HepG2 (cell line): ENCODE measurements at regions not wholly inside any gene's neighbourhood (a gene's known extent, or its start where the extent isn't known, plus 50 kb on each side); places are given as distances from the start of the nearest gene placed in this dataset.

Source experiments
- ATAC-seq: fragments of 200-7000 bp; cut with Tn5 transposase; 3 replicates; pipeline ENCODE4 v1.9.1; 2020; ENCODE audit warnings: mild to moderate bottlenecking, moderate library complexity
- BruUV-seq: library from RNA; stranded (reverse); fragments of 400-500 nt; replicated peaks from 2 replicates; lab custom pipeline; 2021; lab: Mats Ljungman, UMichigan
- CTCF ChIA-PET: fragments of 300-600 bp; formaldehyde crosslinking; extraction: SDS; loops from one replicate; lab custom pipeline; 2021; ENCODE audit warnings: low total read pairs, inconsistent platforms, low intra/inter-chr PET ratio; lab: Yijun Ruan, JAX
- POLR2A ChIA-PET: fragments of 350-600 bp; sonication (Branson Sonifier 250); formaldehyde crosslinking; loops from one replicate; lab custom pipeline; 2020; ENCODE audit warnings: antibody characterized with exemption, inconsistent platforms; lab: Yijun Ruan, JAX
- DNase-seq: peaks from one replicate; pipeline ENCODE4 v3.0.0-alpha.2; 2015; ENCODE audit warnings: low spot score
- FAIRE-seq: peaks from 3 replicates; lab custom pipeline; 2011; peaks lifted over from hg19 to GRCh38; lab: Jason Lieb, UNC
- H2AFZ ChIP-seq: one replicate; pipeline ENCODE4 v1.6.1; 2011; ENCODE audit warnings: low read length, inconsistent platforms
- H3K27ac ChIP-seq: fragments of 300-600 bp; 3 replicates; pipeline ENCODE4 v1.8.0; 2011; ENCODE audit warnings: mixed run types, mild to moderate bottlenecking, mixed read lengths, low read length, inconsistent platforms; ENCODE audit not compliant: insufficient read depth; ENCODE audit errors: extremely low read length
- H3K27me3 ChIP-seq, 2 experiments: fragments of 200-600 bp in 1 of 2; 2 replicates in 1 of 2; 3 replicates in 1 of 2; pipeline versions ENCODE4 v1.6.0 to v1.8.0; 2011; ENCODE audit warnings: low read length in 2 of 2, mild to moderate bottlenecking in 2 of 2, moderate library complexity in 2 of 2, inconsistent platforms in 1 of 2; ENCODE audit not compliant: insufficient read depth in 2 of 2, control insufficient read depth in 1 of 2
- H3K36me3 ChIP-seq, 2 experiments: fragments of 200-600 bp in 1 of 2; replicated peaks in 1 of 2; 2 replicates in 1 of 2; 3 replicates in 1 of 2; pipeline versions ENCODE4 v1.5.1 to v1.8.0; 2011; ENCODE audit warnings: low read length in 2 of 2, inconsistent platforms in 1 of 2; ENCODE audit not compliant: insufficient read depth in 2 of 2, control insufficient read depth in 1 of 2
- H3K4me1 ChIP-seq: 2 replicates; pipeline ENCODE4 v1.5.1; 2012; ENCODE audit warnings: low read length, inconsistent platforms; ENCODE audit not compliant: insufficient read depth
- H3K4me2 ChIP-seq: 2 replicates; pipeline ENCODE4 v1.6.0; 2011; ENCODE audit warnings: low read depth, low read length, inconsistent platforms
- H3K4me3 ChIP-seq, 3 experiments: fragments of 200-600 bp in 1 of 3; sonication (generic), shearing (Covaris generic) in 1 of 3; replicated peaks in 1 of 3; 2 replicates each; pipeline ENCODE4 v1.5.1; 2011 to 2016; ENCODE audit warnings: low read length in 3 of 3, inconsistent platforms in 2 of 3, low read depth in 2 of 3, mild to moderate bottlenecking in 2 of 3, control low read depth in 1 of 3, mixed read lengths in 1 of 3; ENCODE audit not compliant: insufficient read depth in 1 of 3
- H3K79me2 ChIP-seq: one replicate; pipeline ENCODE4 v1.6.1; 2011; ENCODE audit warnings: low read length, inconsistent platforms; ENCODE audit not compliant: insufficient read depth
- H3K9ac ChIP-seq: 2 replicates; pipeline ENCODE4 v1.6.0; 2011; ENCODE audit warnings: mild to moderate bottlenecking, low read depth, low read length, inconsistent platforms; ENCODE audit not compliant: insufficient read depth
- H3K9me3 ChIP-seq: 2 replicates; pipeline ENCODE4 v1.5.1; 2012; ENCODE audit warnings: mild to moderate bottlenecking, low read length
- H4K20me1 ChIP-seq: 2 replicates; pipeline ENCODE4 v1.6.0; 2011; ENCODE audit warnings: inconsistent platforms, mild to moderate bottlenecking, low read length, moderate library complexity; ENCODE audit not compliant: insufficient read depth
- ATRX ChIP-seq: sonication (generic); formaldehyde crosslinking; IDR thresholded peaks from 2 replicates; pipeline ENCODE4 v1.4.0; 2020; ENCODE audit warnings: missing genetic modification reagents, borderline replicate concordance
- CC2D1A ChIP-seq: sonication (generic); formaldehyde crosslinking; IDR thresholded peaks from 2 replicates; pipeline ENCODE4 v1.8.1; 2023; ENCODE audit warnings: mild to moderate bottlenecking, missing genetic modification reagents
- FOXO1 ChIP-seq: sonication (generic); formaldehyde crosslinking; IDR thresholded peaks from 2 replicates; pipeline ENCODE4 v1.4.0; 2020; ENCODE audit warnings: missing genetic modification reagents
- KDM3A ChIP-seq: IDR thresholded peaks from 2 replicates; pipeline ENCODE4 v1.6.1; 2018; ENCODE audit warnings: low read depth, missing compliant biosample characterization
- PCBP2 ChIP-seq: fragments of 200-400 bp; formaldehyde crosslinking; optimal IDR thresholded peaks from 2 replicates; pipeline ENCODE3; 2018; ENCODE audit warnings: low read length, low read depth; ENCODE audit not compliant: poor library complexity, severe bottlenecking
- RCOR2 ChIP-seq: IDR thresholded peaks from 2 replicates; pipeline ENCODE4 v1.6.1; 2016; ENCODE audit warnings: missing biosample characterization, missing genetic modification reagents
- RFX3 ChIP-seq: IDR thresholded peaks from 2 replicates; pipeline ENCODE4 v1.6.1; 2016; ENCODE audit warnings: missing biosample characterization, missing genetic modification reagents
- SNRNP70 ChIP-seq: fragments of 200-400 bp; formaldehyde crosslinking; IDR thresholded peaks from 2 replicates; pipeline ENCODE4 v1.6.1; 2017; ENCODE audit warnings: mild to moderate bottlenecking, low read depth, low read length, moderate library complexity
- TFDP2 ChIP-seq: sonication (generic); formaldehyde crosslinking; IDR thresholded peaks from 2 replicates; pipeline ENCODE4 v1.4.0; 2020; ENCODE audit warnings: missing genetic modification reagents
- ZFP1 ChIP-seq: IDR thresholded peaks from 2 replicates; pipeline ENCODE4 v1.6.1; 2016
- ZNF383 ChIP-seq: sonication (generic); formaldehyde crosslinking; IDR thresholded peaks from 2 replicates; pipeline ENCODE4 v1.4.0; 2020; ENCODE audit warnings: missing genetic modification reagents, mild to moderate bottlenecking, borderline replicate concordance
- ZNF557 ChIP-seq: sonication (generic); formaldehyde crosslinking; IDR thresholded peaks from 2 replicates; pipeline ENCODE4 v1.4.0; 2020; ENCODE audit warnings: missing genetic modification reagents
- ZNF567 ChIP-seq: sonication (generic); formaldehyde crosslinking; IDR thresholded peaks from 2 replicates; pipeline ENCODE4 v1.8.1; 2023; ENCODE audit warnings: mild to moderate bottlenecking, missing genetic modification reagents, borderline replicate concordance
- ZNF597 ChIP-seq: sonication (generic); formaldehyde crosslinking; IDR thresholded peaks from 2 replicates; pipeline ENCODE4 v1.5.0; 2020; ENCODE audit warnings: missing genetic modification reagents
- ZNF720 ChIP-seq: sonication (generic); formaldehyde crosslinking; IDR thresholded peaks from 2 replicates; pipeline ENCODE4 v1.4.0; 2020; ENCODE audit warnings: missing genetic modification reagents
- WGBS: methylation state at CpG from one replicate; pipeline ENCODE4 v1.1.6; 2017; ENCODE audit warnings: low lambda C conversion rate; 5-methylcytosine and 5-hydroxymethylcytosine counted together
- in situ Hi-C: cut with HindIII; loops from 2 replicates; pipeline ENCODE4 v1.10.0; 2017; ENCODE audit warnings: low pct_unique_long_range_greater_than_20kb; ENCODE audit not compliant: extremely low pct_ligation_motif_present
- intact Hi-C: fragments of 100-400 bp; cut with micrococcal nuclease; formaldehyde crosslinking; loops from one replicate; pipeline ENCODE4 v1.10.0; 2022; ENCODE audit not compliant: unreplicated experiment

DNA sequence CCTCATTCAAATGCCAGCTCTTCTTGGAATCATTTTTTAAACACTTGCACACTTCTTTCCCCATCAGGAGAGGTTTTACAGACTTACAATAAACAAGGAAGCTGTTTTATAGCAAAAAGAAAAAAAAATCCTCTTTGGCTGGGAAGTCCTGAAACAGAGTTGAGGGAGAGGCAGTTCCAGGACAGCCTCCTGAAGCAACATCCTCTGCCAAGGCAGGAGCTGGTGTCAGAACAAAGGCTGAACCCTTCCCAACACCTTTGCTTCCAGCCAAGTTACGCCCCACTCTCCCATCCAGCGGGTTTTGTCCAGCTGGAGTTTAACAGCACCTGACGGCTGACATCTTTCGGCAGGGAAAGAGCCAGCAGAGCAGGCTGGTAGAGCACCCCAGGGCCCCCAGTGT, 287.8 kb downstream of the RRAGC start:
- intact Hi-C loops (no loop called here), in situ Hi-C loops (no loop called here)
- Histone ChIP-seq H3K36me3 (no peaks in the 10 kb centered on the region), H3K27ac (no peak overlapping the region), H3K4me2 (no peak overlapping the region), H3K9me3 (no peaks in the 10 kb centered on the region), H2AFZ (no peak overlapping the region), H3K9ac (no peak overlapping the region), H3K79me2 (no peaks in the 10 kb centered on the region), H3K27me3 (peaks cover 1 to 6% of the 10 kb centered on the region in 2 experiments; a peak in 2 of 5 replicates), H3K4me3 (no peak overlapping the region), H3K4me1 (no peaks in the 10 kb centered on the region), H4K20me1 (no peaks in the 10 kb centered on the region)
- no peak for DNase-seq
- ChIA-PET CTCF (no interaction called here), POLR2A (no interaction called here)
- no peak for ATAC-seq
- FAIRE-seq = no peak
- TF ChIP-seq KDM3A (CRISPR knock-in tag) (no peak), SNRNP70 (no peak), FOXO1 (no peak), RFX3 (CRISPR knock-in tag) (no peak), ZNF567 (no peak), TFDP2 (no peak), RCOR2 (CRISPR knock-in tag) (no peak), ZNF383 (CRISPR knock-in tag) (no peak), ZNF720 (no peak), CC2D1A (CRISPR knock-in tag) (no peak), ZFP1 (no peak), ATRX (CRISPR knock-in tag) (no peak), ZNF597 (CRISPR knock-in tag) (no peak), ZNF557 (CRISPR knock-in tag) (no peak), PCBP2 (no peak)
- BruUV-seq = no TSS peak
- 0% methylated on average over 2 of the region's 4 CpGs for WGBS
